Spinal cord (tissue), 9 donors: ENCODE measurements at regions not wholly inside any gene's neighbourhood (a gene's known extent, or its start where the extent isn't known, plus 50 kb on each side); places are given as distances from the start of the nearest gene placed in this dataset.
A peak's percentile ranks its signal among the peaks of the same experiment; 100 is the strongest.

Experiments used
- DNase-seq, 6 donors: peaks; one replicate each; pipeline versions ENCODE4 v3.0.0 to v3.0.0-alpha.2; 2013 to 2015; ENCODE audit warnings: low spot score in 6 of 6, low read depth in 4 of 6
- H3K27ac ChIP-seq: one replicate; pipeline ENCODE4 v1.5.1; 2013; ENCODE audit warnings: low read depth, low read length, control low read depth
- H3K27me3 ChIP-seq: one replicate; pipeline ENCODE4 v1.6.1; 2013; ENCODE audit warnings: low read length; ENCODE audit not compliant: control insufficient read depth, insufficient read depth
- H3K36me3 ChIP-seq: one replicate; pipeline ENCODE4 v1.6.1; 2013; ENCODE audit warnings: low read length; ENCODE audit not compliant: control insufficient read depth, insufficient read depth
- H3K4me1 ChIP-seq: one replicate; pipeline ENCODE4 v1.6.1; 2013; ENCODE audit warnings: low read length; ENCODE audit not compliant: control insufficient read depth, insufficient read depth
- H3K4me3 ChIP-seq: one replicate; pipeline ENCODE4 v1.5.1; 2013; ENCODE audit warnings: low read depth, low read length, control low read depth
- H3K9me3 ChIP-seq: one replicate; pipeline ENCODE4 v1.6.1; 2013; ENCODE audit warnings: low read length; ENCODE audit not compliant: control insufficient read depth, insufficient read depth
- WGBS: methylation state at CpG from one replicate; pipeline ENCODE4 v1.1.5; 2013; ENCODE audit warnings: missing lambda C conversion rate; ENCODE audit not compliant: insufficient coverage; 5-methylcytosine and 5-hydroxymethylcytosine counted together
- donor health status: healthy.

GRCh38 chr15:39455471-39455991 is 125.3 kb upstream of the THBS1 start:
- H3K27ac ChIP-seq, result no peak overlapping the region
- no peaks in the 10 kb centered on the region for H3K9me3 ChIP-seq
- H3K4me3 ChIP-seq, result no peak overlapping the region
- no peaks in the 10 kb centered on the region for H3K4me1 ChIP-seq
- 86% methylated on average over 2 of the region's 5 CpGs for WGBS
- DNase-seq, result no peak
- H3K27me3 ChIP-seq, result no peaks in the 10 kb centered on the region
- no peaks in the 10 kb centered on the region for H3K36me3 ChIP-seq

GRCh38 chr15:39456159-39456558 is 124.7 kb upstream of the THBS1 start:
- Histone ChIP-seq H3K27ac (no peak overlapping the region), H3K27me3 (no peaks in the 10 kb centered on the region), H3K9me3 (no peaks in the 10 kb centered on the region), H3K4me1 (no peaks in the 10 kb centered on the region), H3K4me3 (no peak overlapping the region), H3K36me3 (no peaks in the 10 kb centered on the region)
- no peak for DNase-seq
- 86% methylated on average over 1 of the region's 2 CpGs for WGBS

DNA sequence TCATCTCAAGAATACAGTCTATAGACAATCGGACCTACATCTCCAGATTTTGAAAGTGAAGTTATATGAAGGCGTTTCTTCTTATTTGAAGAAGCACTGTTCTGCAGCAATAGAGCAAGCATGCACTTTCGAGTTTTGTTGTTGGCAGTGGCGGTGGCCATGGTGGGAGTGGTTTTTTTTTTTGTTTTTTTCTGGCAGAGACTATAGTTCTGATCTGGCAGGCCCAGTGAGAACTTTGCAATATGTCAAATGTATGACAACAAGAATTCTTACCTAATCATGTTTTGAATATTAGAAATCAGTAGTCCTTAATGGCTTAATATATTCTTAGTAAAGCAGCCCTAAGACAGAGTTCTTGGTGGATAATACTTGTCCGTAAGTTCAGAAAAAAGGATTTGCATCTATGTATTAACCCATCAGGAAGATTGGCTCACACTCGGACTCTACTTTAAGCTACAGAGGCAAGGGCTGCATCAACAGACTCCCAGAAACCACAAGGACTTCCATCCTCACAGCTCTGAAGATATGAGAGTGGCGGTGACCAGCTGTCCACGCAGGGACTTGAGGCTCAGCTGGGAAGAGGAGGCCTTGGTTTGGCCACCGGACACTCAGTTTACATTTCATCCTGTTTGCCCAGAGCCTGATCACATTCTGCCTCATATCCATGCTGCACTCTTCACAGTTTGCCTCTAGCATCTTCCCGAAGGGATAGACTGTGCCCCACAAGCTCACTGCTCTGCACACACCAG is 124.1 kb upstream of the THBS1 start:
- no peaks in the 10 kb centered on the region for H3K9me3 ChIP-seq
- WGBS, result 80% methylated on average over 2 of the region's 10 CpGs
- no peaks in the 10 kb centered on the region for H3K4me1 ChIP-seq
- no peaks in the 10 kb centered on the region for H3K27me3 ChIP-seq
- no peak overlapping the region for H3K27ac ChIP-seq
- DNase-seq, result no peak
- no peak overlapping the region for H3K4me3 ChIP-seq
- H3K36me3 ChIP-seq, result no peaks in the 10 kb centered on the region

DNA sequence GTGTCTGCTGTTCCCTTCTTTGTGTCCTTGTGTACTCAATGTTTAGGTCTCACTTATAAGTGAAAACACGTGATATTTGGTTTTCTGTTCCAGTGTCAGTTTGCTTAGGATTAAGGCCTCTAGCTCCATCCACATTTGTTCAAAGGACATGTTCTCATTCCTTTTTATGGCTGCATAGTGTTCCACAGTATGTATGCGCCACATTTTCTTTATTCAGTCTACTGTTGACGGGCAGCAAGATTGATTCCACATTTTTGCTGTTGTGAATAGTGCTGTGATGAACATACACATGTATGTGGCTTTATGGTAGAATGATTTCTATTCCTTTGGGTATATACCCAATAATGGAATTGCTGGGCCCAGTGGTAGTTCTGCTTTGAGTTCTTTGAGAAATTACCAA is 122.7 kb upstream of the THBS1 start:
- Histone ChIP-seq H3K4me3 (no peak overlapping the region), H3K27me3 (no peaks in the 10 kb centered on the region), H3K27ac (no peak overlapping the region), H3K4me1 (no peaks in the 10 kb centered on the region), H3K36me3 (no peaks in the 10 kb centered on the region), H3K9me3 (no peaks in the 10 kb centered on the region)
- DNase-seq, result no peak
- no CpG with 5 or more reads among the region's 3 CpGs for WGBS

DNA sequence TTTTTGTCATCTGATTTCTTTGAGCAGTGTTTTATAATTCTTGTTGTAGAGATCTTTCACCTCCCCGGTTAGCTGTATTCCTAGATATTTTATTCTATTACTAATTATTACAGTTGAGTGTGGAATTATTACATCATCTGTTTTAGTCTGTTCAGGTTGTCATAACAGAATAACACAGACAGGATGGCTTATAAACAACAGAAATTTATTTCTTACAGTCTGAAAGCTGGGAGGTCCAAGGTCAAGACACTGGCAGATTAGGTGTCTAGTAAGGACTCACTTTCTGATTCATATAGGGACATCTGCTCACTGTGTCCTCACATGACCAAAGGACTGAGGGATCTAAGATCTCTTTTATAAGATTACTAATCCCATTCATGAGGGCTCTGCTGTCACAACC is 121.3 kb upstream of the THBS1 start:
- Histone ChIP-seq H3K4me1 (no peaks in the 10 kb centered on the region), H3K27me3 (no peaks in the 10 kb centered on the region), H3K27ac (no peak overlapping the region), H3K36me3 (no peaks in the 10 kb centered on the region), H3K4me3 (no peak overlapping the region), H3K9me3 (no peaks in the 10 kb centered on the region)
- WGBS, result no CpG with 5 or more reads among the region's 1 CpG
- no peak for DNase-seq

- no peaks in the 10 kb centered on the region for H3K4me1 ChIP-seq
- no peak overlapping the region for H3K4me3 ChIP-seq
- no peak overlapping the region for H3K27ac ChIP-seq
- 79% methylated on average over 6 of the region's 7 CpGs for WGBS
- no peak for DNase-seq
- H3K9me3 ChIP-seq, result no peaks in the 10 kb centered on the region
- H3K27me3 ChIP-seq, result no peaks in the 10 kb centered on the region
- no peaks in the 10 kb centered on the region for H3K36me3 ChIP-seq
Observed at GRCh38 chr15:39460748-39461147, 120.1 kb upstream of the THBS1 start.

DNA sequence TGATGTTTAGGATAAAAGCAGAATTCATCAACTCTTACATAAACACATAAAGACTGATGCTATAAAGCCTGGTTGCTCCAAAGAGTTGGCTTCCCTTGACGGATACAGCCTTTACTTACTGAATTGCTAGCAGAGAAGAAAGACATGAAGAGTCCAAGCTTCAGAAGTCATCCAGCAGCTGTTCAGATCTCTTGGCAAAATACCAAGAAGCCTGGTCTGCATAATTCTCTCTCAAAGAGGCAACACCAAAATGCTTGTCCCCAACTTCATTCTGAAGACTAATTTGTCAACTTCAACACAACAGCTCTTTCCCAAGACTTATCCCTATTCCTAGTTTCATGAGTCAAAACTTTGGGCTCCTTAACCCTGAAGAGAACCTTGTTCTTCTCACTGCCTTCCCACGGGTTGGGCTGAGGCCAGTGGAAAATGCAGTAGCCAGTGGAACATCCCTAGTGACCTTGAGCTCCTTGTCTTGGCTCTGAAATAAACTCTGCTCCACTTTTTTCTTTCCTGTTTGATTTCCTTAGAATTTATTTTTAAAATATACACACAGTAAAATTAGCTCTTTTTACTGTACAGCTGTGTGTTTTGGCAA is 119.2 kb upstream of the THBS1 start:
- Histone ChIP-seq H3K4me3 (no peak overlapping the region), H3K27me3 (no peaks in the 10 kb centered on the region), H3K9me3 (no peaks in the 10 kb centered on the region), H3K27ac (no peak overlapping the region), H3K36me3 (no peaks in the 10 kb centered on the region), H3K4me1 (peaks cover 3% of the 10 kb centered on the region)
- 58% methylated on average over 2 of the region's 2 CpGs for WGBS
- DNase-seq, result no peak

DNA sequence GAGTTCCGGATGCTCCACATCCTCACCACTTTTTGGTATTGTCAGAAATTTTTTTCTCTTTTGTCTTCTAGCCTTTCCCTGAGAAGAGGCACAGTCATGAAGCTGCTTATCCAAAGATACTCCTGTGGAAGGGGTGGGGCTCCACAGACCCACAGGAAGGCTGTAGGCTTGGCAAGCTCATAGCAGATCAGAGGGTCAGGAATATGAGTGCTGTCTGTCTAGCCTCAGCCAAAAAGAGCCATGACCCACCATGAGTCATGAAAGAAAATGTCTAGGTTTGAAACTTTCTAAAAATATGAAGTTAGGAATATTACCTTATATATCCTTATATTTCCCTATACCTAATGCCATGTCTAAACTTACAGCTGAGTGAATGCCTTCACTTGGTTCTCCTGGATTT is 118.2 kb upstream of the THBS1 start:
- Histone ChIP-seq H3K4me1 (peaks cover 4% of the 10 kb centered on the region), H3K36me3 (no peaks in the 10 kb centered on the region), H3K27ac (no peak overlapping the region), H3K4me3 (no peak overlapping the region), H3K27me3 (no peaks in the 10 kb centered on the region), H3K9me3 (no peaks in the 10 kb centered on the region)
- whole genome bisulfite sequencing, result no CpG with 5 or more reads among the region's 1 CpG
- DNase-seq, result no peak

DNA sequence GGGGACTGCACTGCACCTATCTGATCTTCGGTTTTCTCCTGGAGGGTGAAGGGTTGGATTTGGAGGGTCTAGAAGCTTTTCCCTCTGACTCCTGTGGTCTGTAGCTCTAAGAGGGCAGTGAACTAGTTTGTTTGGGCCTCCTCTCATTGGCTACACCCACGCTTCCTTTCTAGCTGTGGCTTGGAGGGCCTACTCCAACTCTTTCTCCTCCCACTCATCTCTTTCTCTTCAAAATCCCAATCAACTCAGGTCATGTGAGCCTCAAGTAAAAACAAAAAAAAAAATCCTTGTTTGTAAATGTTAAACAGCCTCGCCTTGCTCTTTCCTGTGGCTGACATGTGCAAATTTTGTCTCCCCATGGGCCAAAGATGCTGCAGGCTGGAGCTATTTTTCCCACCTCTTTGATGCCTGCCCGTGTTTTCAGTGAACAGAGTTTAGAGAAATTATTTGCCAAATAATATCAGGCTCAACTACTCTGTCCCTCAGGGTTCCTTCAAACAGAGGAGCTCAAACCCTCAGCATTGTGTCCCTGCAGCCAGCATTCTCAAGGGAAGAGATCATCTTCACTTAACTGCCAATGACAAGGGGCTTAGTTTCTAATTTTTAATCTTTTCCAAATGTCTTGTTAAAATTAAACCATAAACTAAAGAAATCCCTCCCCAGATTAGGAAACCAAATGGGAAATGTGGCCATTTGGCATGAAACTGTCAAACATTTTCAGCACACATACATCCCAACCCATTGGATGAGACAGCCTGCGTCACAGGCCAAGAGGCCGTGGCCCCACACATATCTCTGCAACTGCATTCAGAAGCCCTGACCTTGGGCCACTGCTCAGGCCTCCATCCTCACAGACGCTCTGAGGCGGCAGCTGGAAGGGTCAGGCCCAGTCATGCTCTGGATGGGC is 114.8 kb upstream of the THBS1 start:
- Histone ChIP-seq H3K27ac (no peak overlapping the region), H3K27me3 (no peaks in the 10 kb centered on the region), H3K4me1 (peaks cover 4% of the 10 kb centered on the region), H3K36me3 (no peaks in the 10 kb centered on the region), H3K9me3 (no peaks in the 10 kb centered on the region), H3K4me3 (no peak overlapping the region)
- WGBS, result 90% methylated on average over 6 of the region's 8 CpGs
- peak in 1 of 6 donors; percentile 15 for DNase-seq
